ENCODE measurements at regions not wholly inside any gene's neighbourhood (a gene's known extent, or its start where the extent isn't known, plus 50 kb on each side); places are given as distances from the start of the nearest gene placed in this dataset.
"Not testable (repeated sequence)": the region's sequence is repeated elsewhere in the genome, so short reads cannot be mapped to it uniquely, and the experiment has no call there.

GRCh38 chr17:64785011-64785421, 122.9 kb upstream of the SMURF2 start:
- DNase-seq (ENCODE audit: low read depth, low spot score), result no peak

GRCh38 chr17:64784353-64785010, 122.4 kb upstream of the SMURF2 start:
- no peak for DNase-seq (ENCODE audit: low read depth, low spot score)

GRCh38 chr17:64783556-64784352, 121.6 kb upstream of the SMURF2 start:
- DNase-seq (ENCODE audit: low read depth, low spot score), result no peak

DNA sequence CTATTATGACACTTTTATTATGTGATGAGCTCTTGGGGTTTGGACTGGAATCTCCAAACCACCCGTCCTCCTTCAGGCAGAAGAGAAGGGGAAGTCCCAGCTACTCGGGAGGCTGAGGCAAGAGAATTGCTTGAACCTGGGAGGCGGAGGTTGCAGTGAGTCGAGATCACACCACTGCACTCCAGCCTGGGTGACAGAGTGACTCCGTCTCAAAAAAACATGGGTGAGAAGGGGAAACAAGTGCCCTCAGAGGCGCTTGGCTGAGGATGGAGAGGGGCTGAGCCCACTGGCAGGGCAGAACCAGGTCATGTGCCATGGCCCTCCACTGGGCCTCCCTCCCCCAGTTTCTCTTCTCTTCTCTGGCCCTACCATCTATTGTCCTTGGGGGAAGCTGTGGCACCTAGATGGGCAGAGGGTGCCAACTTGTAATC, 120.9 kb upstream of the SMURF2 start:
- DNase-seq (ENCODE audit: low read depth, low spot score), result no peak

GRCh38 chr17:64781810-64782555, 119.9 kb upstream of the SMURF2 start:
- no peak for DNase-seq (ENCODE audit: low read depth, low spot score)

GRCh38 chr17:64781014-64781756, 119.1 kb upstream of the SMURF2 start:
- DNase-seq (ENCODE audit: low read depth, low spot score), result no peak

DNA sequence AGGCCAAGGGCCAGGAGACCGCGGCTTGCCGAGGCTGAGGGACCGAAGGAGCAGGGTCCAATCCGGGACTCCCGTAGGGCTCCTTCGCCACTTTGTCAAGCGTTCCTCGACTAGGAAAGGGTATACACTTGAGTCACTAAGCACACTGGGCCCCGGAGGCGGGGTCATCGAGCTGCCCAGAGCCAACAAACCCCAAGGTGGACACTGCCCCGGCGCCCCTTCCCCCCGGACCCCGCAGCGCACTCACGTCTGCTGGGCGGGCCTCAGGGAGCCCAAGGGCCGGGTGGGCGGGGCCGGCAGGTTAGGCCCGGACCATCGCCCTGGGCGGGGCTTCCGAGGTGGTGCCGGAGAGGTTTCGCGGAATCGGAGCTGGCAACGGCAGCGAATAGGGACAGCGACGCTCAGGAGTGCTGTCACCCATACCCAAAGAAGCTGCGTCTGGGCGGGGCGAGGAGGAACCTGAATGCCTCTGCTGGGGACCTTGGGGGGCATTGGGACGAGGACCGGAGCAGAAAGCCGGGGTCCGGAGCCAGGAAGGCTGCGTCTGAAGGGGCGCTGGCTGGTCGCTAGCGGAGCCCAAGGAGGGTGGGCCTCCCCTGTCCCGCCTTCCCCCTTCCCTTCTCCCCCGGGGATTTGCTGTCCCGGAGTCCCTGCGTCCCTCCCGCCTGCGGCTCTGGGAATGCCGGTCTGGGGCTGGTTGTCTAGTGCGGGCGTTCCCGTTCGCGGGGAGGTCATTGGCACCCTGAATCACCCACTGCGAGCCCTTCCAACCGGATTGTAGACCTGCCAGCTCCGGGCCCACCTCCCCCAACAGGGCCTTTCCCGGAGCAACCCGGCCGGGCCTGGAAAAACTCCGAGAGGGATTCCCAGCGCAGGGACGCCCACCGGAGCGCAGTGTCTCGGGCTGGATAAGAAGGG, 118.2 kb upstream of the SMURF2 start:
- no peak for DNase-seq (ENCODE audit: low read depth, low spot score)

DNA sequence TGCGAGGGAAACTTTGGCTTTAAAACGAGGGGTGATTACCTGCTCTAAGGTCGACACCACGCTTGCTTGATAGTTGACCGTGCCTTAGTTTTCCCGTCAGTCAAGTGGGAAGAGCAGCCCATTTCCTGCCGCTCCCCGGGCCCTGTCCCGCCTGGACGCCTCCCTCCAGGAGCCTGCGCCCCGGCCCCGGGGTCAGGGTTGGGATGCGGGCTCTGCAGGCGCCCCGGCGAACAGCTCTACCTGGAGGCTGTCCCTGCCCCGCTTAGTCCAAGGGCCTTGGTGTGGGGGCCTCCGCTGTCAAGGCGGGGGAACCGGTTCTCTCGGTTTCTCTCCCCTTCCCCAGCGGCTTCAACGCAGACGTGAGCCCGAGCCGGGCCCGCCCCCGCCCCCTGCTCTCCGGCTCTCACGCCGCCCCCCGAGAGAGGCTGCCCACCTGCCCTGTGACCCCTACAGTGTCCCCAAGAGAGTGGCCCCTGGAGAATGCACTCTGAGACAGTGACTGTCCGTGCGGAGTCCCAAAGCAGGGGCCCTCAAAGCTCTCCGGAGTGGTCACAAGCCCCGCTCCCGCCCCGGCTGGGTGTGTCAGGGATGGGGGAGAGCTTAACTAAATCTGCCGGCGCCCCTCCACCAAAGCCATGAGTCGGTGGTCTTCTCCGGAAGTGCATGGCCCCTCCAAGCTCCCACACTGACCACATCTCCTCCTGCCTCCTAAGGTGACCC, 117.4 kb upstream of the SMURF2 start:
- DNase-seq (ENCODE audit: low read depth, low spot score), result no peak

GRCh38 chr17:64779098-64779375, 116.9 kb upstream of the SMURF2 start:
- not testable (repeated sequence) for DNase-seq (ENCODE audit: low read depth, low spot score)

DNA sequence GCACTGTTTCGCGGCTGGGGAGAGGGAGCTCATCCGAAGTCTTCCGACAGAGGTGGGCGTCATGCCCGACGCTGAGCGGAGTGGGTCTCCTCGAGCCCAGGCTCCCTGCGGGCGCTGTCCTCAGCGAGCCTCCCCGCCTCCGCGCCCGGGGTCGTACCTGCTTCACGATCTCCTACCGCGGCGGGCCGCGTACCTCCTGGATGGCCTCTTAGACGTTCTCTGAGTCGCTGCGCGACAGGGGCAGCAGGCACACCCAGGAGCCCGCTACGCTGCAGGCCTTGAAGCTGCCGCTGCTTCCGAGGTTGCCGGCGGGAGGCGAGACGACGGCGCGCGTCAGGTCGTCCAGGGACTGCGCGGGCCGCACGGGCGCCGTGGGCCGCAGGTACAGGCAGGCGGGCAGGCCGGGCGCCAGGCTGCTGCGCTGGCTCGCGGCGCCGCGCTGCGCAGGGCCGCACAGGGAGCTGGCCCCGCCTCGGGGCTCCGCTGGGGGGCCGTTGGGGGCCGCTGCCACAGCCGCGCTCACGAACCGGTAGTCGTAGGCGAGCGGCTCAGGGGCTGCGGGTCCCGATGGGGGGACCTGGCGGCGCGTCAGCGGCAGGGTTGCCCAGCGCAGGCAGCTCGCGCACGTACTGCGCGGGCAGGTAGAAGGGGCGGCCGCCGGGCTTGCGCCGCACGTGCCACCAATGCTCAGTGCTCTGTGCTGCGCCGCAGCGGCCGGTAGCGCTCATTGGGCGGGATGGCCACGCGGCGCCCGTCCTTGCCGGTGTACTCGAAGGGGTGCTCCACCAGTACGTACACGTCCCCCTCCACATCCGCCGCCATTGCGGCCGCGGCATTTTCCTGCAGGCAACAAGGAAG, 116.4 kb upstream of the SMURF2 start:
- DNase-seq (ENCODE audit: low read depth, low spot score), result no peak

DNA sequence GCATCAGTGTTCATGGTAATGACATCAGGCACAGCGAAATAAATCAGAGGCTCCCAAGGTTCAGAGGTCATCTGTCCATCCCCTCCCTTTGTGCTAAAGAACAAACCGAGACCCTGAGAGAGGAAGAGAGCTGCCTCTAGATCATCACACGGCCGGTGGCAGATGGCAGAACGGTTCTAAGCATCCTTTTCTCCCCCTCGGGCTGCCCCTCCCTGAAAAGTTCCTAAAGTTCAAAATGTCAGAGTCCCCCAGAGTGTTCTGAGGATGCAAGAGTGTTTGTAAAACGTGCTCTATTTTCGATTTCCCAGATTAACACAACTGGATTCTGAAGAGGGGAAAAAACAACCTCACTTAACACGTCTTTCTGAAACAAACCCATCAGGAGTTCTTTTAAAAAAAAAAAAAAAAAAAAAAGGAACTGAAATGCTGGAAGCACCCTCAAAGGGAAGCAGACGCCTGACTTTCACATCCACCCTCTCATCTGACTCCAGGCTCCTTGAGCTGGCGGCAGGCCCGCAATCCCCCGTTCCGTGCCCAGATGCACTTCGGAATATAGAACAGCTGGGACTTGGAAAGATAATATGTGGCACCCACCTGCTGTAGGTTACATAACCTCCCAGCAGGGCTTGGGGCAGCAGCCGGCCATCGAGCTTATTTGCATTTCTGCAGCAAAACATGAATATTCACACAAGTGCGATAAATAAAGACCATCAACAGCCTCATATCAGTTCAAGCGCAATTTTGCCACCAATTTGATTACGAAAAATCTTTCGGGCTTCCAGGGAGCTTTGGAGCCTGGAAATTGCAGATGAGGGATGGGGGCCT, 115.5 kb upstream of the SMURF2 start:
- DNase-seq (ENCODE audit: low read depth, low spot score), result no peak

GRCh38 chr17:64776720-64777414, 114.8 kb upstream of the SMURF2 start:
- peak; percentile 60 for DNase-seq (ENCODE audit: low read depth, low spot score)

DNA sequence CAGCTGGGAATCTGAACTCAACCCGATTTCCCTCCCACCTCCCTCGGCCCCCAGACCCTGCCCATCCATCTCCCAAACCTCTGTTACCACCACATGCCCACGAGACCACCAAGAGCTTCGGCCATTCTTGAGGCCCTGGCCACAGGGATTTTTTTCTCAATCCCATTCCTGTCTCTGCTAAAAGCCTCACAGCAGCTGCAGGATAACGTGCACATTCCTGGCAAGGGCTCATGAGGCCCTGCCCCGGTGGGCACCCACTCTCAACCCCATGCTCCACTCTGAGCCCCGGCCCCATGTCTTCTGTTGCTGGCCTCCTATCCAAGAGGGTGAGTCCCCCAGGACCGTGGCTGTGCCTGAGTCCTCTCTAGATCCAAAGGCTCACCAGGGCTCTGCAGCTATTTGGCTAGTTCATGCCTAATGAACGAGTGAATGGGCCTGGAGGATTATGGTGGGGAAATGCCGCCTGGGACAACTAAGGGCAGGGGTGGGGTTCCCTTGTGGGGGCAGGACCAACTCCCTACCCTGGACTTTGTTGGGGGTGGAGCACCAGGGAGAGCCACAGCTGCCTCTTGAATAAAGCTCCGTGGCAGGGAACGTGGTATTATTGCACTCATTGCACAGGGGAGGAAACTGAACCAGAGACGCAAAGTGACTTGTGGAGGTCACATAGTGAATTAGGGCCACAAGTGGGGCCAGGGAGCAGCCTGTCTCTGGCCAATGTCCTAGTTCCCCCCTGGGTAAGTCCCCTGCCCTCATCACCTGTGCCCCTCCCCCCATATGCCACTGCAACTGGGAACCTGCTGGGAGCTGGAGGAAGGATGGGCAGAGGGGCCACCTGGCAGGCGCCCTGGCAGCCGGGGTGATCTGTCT, 113.8 kb upstream of the SMURF2 start:
- no peak for DNase-seq (ENCODE audit: low read depth, low spot score)

DNA sequence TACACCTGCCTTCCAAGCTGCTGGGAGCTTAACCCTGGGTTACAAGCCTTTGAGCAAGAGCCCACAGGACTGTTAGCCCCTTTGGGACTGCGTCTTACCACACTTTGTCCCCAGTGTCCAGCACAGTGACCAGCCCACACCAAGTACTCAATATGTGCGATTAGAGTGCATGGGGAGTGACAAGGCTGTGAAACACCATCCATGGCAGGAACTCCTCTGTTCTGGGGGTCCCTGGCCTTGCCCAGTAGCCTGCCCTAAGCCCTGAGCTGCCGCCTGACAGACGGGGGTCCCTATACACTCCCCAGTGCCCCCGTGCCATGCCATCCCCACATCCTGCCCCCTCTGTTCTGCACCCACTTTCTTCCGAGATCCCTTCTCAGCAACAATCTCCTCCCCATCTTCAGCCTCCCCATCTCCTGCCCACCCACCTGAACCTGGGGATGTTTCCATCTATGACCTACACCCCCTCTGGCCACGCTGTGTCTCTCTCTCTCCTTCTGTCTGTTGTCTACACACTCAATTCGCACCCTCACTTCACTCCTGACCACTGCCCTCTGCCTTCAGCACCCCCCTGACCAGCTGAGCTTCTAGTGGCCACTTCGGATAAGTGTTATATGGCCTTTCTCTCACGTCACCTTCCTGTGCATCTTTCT, 112.9 kb upstream of the SMURF2 start:
- no peak for DNase-seq (ENCODE audit: low read depth, low spot score)

- DNase-seq (ENCODE audit: low read depth, low spot score), result no peak
These were observed 112.0 kb upstream of the SMURF2 start for GRCh38 chr17:64773836-64774761.

All from pulmonary artery endothelial cell (primary cell).